ENCODE measurements at regions not wholly inside any gene's neighbourhood (a gene's known extent, or its start where the extent isn't known, plus 50 kb on each side); places are given as distances from the start of the nearest gene placed in this dataset.
"Not testable (repeated sequence)": the region's sequence is repeated elsewhere in the genome, so short reads cannot be mapped to it uniquely, and the experiment has no call there.

GRCh38 chr3:152196782-152197181 is 71.9 kb upstream of the MBNL1 start:
- DNase-seq (ENCODE audit: low read depth) = no peak

DNA sequence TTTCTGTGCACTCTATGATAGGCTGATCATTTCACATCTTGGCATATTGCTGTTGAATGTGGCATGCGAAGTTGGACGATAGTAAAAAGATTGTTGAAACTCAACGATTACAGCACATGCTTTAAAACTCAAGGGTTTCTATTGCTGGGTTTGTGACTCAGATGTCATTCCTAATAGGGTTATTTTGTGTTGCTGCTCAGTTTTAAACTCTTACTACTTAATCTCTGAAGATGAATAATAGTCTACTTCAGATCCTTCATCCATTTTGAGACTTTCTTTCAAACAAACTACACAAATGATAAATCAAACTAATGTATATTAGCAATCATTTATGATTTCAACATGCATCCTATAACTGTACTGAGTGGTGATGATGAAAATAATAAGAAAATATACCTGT is 71.3 kb upstream of the MBNL1 start:
- DNase-seq (ENCODE audit: low read depth) = no peak

DNA sequence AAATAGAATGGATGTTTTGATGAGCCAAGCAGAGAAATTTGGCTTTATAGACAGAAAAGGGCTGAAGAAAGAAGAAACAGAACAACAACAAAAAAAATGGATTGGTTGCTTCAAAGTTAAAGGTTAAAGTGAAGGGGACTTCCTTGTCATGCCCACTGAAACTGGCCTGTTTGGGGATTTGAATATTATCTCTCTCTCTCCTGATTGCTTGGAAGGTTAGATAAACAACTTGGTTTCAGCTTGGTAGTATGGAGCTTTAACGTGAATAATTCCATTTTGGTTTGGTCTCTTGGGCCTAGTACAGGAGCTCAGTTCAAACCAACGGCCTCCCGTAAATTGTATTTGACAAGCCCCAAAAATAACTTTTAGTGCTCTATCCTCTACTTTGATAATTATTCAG is 70.8 kb upstream of the MBNL1 start:
- DNase-seq (ENCODE audit: low read depth) = no peak

GRCh38 chr3:152198665-152199064 is 70.1 kb upstream of the MBNL1 start:
- DNase-seq (ENCODE audit: low read depth) = no peak

- no peak for DNase-seq (ENCODE audit: low read depth)
Observed at GRCh38 chr3:152199102-152199840, 69.5 kb upstream of the MBNL1 start.

DNA sequence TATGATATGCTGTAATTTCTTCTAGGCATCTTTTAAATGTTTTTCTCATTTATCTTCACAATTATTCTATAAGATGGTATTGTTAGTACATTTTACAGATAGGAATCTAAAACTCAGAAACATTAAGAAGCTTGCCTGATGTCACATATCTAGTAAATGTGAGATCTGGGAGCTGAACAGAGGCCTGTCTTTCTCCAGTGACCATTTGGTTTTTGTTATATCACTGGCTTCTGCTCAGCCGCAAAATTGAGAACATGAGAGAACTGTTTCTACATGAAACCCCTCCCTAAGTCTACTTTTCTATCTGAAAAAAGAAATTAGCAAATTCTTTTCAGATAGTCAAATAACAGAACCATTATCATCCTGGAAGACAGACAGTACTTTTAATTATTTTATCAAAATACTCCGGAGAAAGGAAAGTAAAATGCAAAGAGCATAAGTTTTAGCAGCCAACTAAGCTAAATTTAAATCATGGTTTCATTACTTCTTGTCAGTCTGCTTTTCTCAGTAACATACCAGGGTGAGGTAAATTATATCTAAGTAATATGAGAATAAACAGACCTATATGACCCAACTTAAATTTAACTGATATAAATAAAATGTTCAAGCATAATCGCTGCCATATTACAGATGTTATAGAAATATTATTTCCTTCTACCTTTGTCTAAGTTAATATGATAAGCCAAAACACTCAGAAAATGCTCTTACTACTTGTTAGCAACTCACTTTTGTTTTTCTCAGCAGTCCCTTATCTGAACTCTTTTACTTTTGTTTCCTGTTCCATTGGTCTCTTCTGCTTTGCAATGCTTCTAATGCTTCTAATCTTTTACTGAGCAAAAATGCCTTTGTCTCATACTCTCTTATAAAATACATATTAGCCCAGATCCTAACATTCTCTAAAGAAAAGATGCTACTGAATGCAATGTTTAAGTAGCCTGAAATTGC is 68.0 kb upstream of the MBNL1 start:
- no peak for DNase-seq (ENCODE audit: low read depth)

GRCh38 chr3:152202976-152203626 is 65.6 kb upstream of the MBNL1 start:
- no peak for DNase-seq (ENCODE audit: low read depth)

GRCh38 chr3:152203652-152204051 is 65.1 kb upstream of the MBNL1 start:
- DNase-seq (ENCODE audit: low read depth) = no peak

DNA sequence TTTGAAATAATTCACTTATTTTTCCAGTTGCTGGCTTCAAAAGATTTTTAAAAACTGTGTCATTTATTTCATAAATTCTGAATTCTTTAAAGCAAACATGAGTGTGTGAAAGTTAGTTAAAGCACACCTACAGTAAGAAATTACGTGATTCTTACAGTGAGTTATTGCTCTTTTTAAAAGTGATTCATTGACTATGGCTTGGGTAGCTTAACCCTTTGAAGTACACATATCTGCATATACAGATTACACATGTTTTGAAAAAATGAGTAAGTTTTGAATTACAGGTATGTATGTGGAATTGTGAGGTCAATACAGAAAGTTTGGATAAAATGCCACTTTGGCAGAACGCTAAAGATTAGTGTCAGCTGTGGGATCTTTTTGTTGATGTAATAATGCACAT is 64.5 kb upstream of the MBNL1 start:
- DNase-seq (ENCODE audit: low read depth) = no peak

GRCh38 chr3:152205097-152205593 is 63.6 kb upstream of the MBNL1 start:
- DNase-seq (ENCODE audit: low read depth) = no peak

GRCh38 chr3:152206243-152206760 is 62.4 kb upstream of the MBNL1 start:
- no peak for DNase-seq (ENCODE audit: low read depth)

DNA sequence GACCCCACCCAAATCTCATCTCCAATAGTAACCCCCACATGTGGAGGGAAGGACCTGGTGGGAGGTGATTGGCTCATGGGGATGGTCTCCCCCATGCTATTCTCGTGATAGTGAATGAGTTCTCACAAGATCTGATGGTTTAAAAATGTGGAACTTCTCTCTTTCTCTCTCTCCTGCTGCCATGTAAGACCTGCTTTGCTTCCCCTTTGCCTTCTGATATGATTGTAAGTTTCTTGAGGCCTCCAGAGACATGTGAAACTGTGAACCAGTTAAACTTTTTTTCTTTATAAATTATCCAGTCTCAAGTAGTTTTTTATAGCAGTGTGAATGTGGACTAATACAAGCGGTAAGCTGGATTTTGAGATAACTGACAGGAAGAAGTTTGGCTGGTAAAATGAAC is 60.3 kb upstream of the MBNL1 start:
- DNase-seq (ENCODE audit: low read depth) = no peak

- no peak for DNase-seq (ENCODE audit: low read depth)
Observed at GRCh38 chr3:152209060-152209459, 59.7 kb upstream of the MBNL1 start.

- no peak for DNase-seq (ENCODE audit: low read depth)
Observed at GRCh38 chr3:152209776-152210175, 59.0 kb upstream of the MBNL1 start.

DNA sequence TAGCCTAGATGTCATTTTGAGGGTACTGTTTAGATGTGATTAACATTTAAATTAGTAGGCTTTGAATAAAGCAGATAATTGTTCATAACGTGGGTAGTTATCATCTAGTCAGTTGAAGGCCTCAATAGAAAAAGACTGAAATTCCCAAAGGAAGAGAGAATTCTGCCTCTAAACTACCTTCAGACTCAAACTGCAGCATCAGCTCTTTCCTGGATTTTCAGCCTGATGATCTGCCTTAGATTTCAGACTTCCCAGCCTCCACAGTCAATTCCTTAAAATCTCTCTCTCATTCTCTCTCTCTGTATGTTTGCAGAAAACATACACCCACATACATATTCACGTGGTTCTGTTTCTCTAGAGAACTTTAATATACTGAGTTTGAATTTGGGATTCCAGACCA is 58.0 kb upstream of the MBNL1 start:
- DNase-seq (ENCODE audit: low read depth) = no peak

GRCh38 chr3:152211655-152212054 is 57.1 kb upstream of the MBNL1 start:
- DNase-seq (ENCODE audit: low read depth) = no peak

DNA sequence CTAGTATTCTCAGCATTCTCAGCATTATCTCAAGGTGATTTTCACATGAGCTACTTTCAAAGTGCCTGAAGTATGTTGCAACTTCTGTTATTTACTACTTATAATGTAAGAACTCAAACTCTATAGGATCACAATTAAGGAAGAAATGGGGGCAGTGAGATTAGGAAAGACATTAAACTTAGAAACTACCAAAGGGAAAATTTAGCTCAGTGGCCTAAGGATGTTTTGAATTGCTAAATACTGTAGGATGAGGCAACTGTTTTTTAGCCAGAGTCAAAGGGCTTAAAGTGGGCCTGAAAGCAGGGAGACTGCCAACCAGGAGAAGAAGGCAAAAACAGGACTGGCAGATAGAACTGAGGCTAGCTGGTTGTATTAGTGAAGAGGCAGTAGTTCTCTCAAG is 55.5 kb upstream of the MBNL1 start:
- DNase-seq (ENCODE audit: low read depth) = no peak

DNA sequence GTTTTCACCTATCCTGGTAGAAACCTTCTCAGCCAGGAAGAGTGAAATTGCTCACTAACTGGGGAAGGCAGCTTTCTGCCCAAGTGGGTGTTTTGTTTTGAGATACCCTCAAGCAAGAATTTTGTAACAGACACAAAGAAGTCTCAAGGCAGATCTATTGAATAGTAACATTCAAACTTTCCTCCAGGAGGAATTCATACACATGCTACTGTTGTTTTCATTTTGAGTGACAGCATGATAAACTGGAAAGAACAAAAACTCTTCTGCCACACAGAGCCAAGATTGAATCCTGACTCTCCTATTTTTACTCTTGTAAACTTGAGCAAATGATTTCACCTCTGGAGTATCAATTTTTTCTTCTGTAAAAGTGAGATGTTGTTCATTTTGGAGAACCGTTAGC is 54.8 kb upstream of the MBNL1 start:
- no peak for DNase-seq (ENCODE audit: low read depth)

DNA sequence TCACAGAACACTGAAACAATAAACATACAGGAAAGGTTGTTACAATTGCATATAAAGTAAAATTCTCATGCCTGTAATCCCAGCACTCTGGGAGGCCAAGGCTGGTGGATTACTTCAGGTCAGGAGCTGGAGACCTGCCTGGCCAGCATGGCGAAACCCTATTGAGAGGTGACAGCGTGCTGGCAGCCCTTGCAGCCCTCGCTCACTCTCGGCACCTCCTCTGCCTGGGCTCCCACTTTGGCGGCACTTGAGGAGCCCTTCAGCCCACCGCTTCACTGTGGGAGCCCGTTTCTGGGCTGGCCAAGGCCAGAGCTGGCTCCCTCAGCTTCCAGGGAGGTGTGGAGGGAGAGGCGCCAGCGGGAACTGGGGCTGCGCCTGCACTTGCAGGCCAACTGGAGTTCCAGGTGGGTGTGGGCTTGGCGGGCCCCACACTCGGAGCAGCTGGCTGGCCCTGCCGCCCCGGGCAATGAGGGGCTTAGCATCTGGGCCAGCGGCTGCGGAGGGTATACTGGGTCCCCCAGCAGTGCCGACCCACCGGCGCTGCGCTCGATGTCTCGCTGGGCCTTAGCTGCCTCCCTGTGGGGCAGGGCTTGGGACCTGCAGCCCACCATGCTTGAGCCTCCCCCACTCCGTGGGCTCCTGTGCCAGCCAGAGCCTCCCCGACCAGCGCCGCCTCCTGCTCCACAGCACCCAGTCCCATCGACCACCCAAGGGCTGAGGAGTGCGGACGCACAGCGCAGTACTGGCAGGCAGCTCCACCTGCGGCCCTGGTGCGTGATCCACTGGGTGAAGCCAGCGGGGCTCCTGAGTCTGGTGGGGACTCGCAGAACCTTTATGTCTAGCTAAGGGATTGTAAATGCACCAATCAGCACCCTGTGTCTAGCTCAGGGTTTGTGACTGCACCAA is 51.5 kb upstream of the MBNL1 start:
- not testable (repeated sequence) for DNase-seq (ENCODE audit: low read depth)

GRCh38 chr3:152218602-152219001 is 50.1 kb upstream of the MBNL1 start:
- DNase-seq (ENCODE audit: low read depth) = no peak

Data from GM04504 (cell line).